Endothelial cell of umbilical vein (primary cell): ENCODE measurements at regions not wholly inside any gene's neighbourhood (a gene's known extent, or its start where the extent isn't known, plus 50 kb on each side); places are given as distances from the start of the nearest gene placed in this dataset.

ENCODE experiments used
- BruUV-seq: library from RNA; stranded (reverse); fragments of 400-500 nt; replicated peaks from 2 replicates; lab custom pipeline; 2021; lab: Mats Ljungman, UMichigan
- CTCF ChIA-PET: fragments of 300-600, 350-600 bp; sonication (Branson Sonifier 250); formaldehyde crosslinking; loops from one replicate; lab custom pipeline; 2021; ENCODE audit warnings: antibody characterized with exemption, inconsistent platforms; lab: Charles Lee
- POLR2A ChIA-PET: fragments of 300-600, 350-600 bp; sonication (Branson Sonifier 250); formaldehyde crosslinking; loops from one replicate; lab custom pipeline; 2021; ENCODE audit warnings: antibody characterized with exemption, inconsistent platforms; lab: Charles Lee
- DNase-seq: peaks from one replicate; pipeline ENCODE4 v3.0.0-alpha.2; 2011; ENCODE audit warnings: low read depth, low spot score
- FAIRE-seq: peaks from 2 replicates; lab custom pipeline; 2011; peaks lifted over from hg19 to GRCh38; lab: Jason Lieb, UNC
- H2AFZ ChIP-seq: 2 replicates; pipeline ENCODE4 v1.6.0; 2012; ENCODE audit warnings: low read depth, low read length, control low read depth, inconsistent platforms
- H3K27ac ChIP-seq: 2 replicates; pipeline ENCODE4 v1.5.1; 2011; ENCODE audit warnings: low read depth, mild to moderate bottlenecking, control low read depth, low read length, moderate library complexity; ENCODE audit not compliant: insufficient read depth
- H3K27me3 ChIP-seq, 2 experiments: 2 replicates each; pipeline versions ENCODE4 v1.6.0 to v1.6.1; 2011; ENCODE audit warnings: low read length in 2 of 2, mixed read lengths in 1 of 2; ENCODE audit not compliant: control insufficient read depth in 2 of 2, insufficient read depth in 2 of 2
- H3K36me3 ChIP-seq, 2 experiments: 2 replicates in 1 of 2; 3 replicates in 1 of 2; pipeline ENCODE4 v1.5.1; 2011; ENCODE audit warnings: low read length in 2 of 2, mild to moderate bottlenecking in 1 of 2, moderate library complexity in 1 of 2; ENCODE audit not compliant: control insufficient read depth in 2 of 2, insufficient read depth in 2 of 2; ENCODE audit errors: extremely low read depth in 1 of 2
- H3K4me1 ChIP-seq: 3 replicates; pipeline ENCODE4 v1.5.1; 2011; ENCODE audit warnings: mild to moderate bottlenecking, low read length; ENCODE audit not compliant: control insufficient read depth, insufficient read depth; ENCODE audit errors: extremely low read depth
- H3K4me2 ChIP-seq: 2 replicates; pipeline ENCODE4 v1.6.1; 2011; ENCODE audit warnings: low read length, control low read depth, mixed read lengths; ENCODE audit not compliant: insufficient read depth
- H3K4me3 ChIP-seq, 3 experiments: fragments of 200-600 bp in 1 of 3; sonication (generic), shearing (Covaris generic) in 1 of 3; replicated peaks in 1 of 3; 2 replicates each; pipeline ENCODE4 v1.5.1; 2011 to 2016; ENCODE audit warnings: control low read depth in 3 of 3, low read length in 3 of 3, mild to moderate bottlenecking in 2 of 3, inconsistent platforms in 1 of 3, low read depth in 1 of 3, moderate library complexity in 1 of 3; ENCODE audit not compliant: insufficient read depth in 1 of 3
- H3K79me2 ChIP-seq: 2 replicates; pipeline ENCODE4 v1.6.0; 2012; ENCODE audit warnings: low read length, inconsistent platforms; ENCODE audit not compliant: control insufficient read depth, insufficient read depth
- H3K9ac ChIP-seq: replicated peaks from 2 replicates; pipeline ENCODE3; 2011; ENCODE audit warnings: low read length, control low read depth; ENCODE audit not compliant: insufficient read depth; ENCODE audit errors: extremely low read depth
- H3K9me1 ChIP-seq: replicated peaks from 3 replicates; pipeline ENCODE4 v1.6.0; 2011; ENCODE audit warnings: mild to moderate bottlenecking, low read length; ENCODE audit not compliant: control insufficient read depth, insufficient read depth; ENCODE audit errors: extremely low read depth
- H3K9me3 ChIP-seq: replicated peaks from 2 replicates; pipeline ENCODE4 v1.5.1; 2012; ENCODE audit warnings: low read length, inconsistent platforms; ENCODE audit not compliant: control insufficient read depth, insufficient read depth
- H4K20me1 ChIP-seq: replicated peaks from 2 replicates; pipeline ENCODE3; 2011; ENCODE audit warnings: mild to moderate bottlenecking, low read length; ENCODE audit not compliant: control insufficient read depth, insufficient read depth; ENCODE audit errors: extremely low read depth
- EZH2 ChIP-seq: IDR thresholded peaks from 2 replicates; pipeline ENCODE4 v1.6.1; 2012; ENCODE audit warnings: borderline replicate concordance, low read depth, mild to moderate bottlenecking, moderate library complexity, low read length, inconsistent platforms; ENCODE audit not compliant: severe bottlenecking
- FOS ChIP-seq: IDR thresholded peaks from 2 replicates; pipeline ENCODE4 v1.6.1; 2011; ENCODE audit warnings: mild to moderate bottlenecking, low read length, moderate library complexity, borderline replicate concordance; ENCODE audit not compliant: insufficient read depth
- JUN ChIP-seq: IDR thresholded peaks from 2 replicates; pipeline ENCODE4 v1.6.1; 2011; ENCODE audit warnings: borderline replicate concordance, low read depth; ENCODE audit not compliant: insufficient read length, insufficient read depth
- POLR2A ChIP-seq: IDR thresholded peaks from 2 replicates; pipeline ENCODE4 v1.6.1; 2012; ENCODE audit warnings: low read depth, mild to moderate bottlenecking, control low read depth, low read length
- POLR2AphosphoS5 ChIP-seq: IDR thresholded peaks from 2 replicates; pipeline ENCODE4 v1.6.1; 2012; ENCODE audit warnings: low read depth, mild to moderate bottlenecking, control low read depth, low read length, moderate library complexity; ENCODE audit not compliant: insufficient read depth
- dilution Hi-C: fragments of 300-500 bp; cut with MboI; formaldehyde crosslinking; loops from one replicate; pipeline ENCODE4 v1.15.0; 2019; ENCODE audit warnings: low sequenced_read_pairs; ENCODE audit not compliant: extremely low pct_ligation_motif_present
- intact Hi-C: fragments of 100-400 bp; cut with micrococcal nuclease; formaldehyde crosslinking; loops from one replicate; pipeline ENCODE4 v1.10.0; 2022
- TF ChIP-seq, protein P1 (sequence below), 2 donors: IDR thresholded peaks; 1 replicate in 1 of 2; 2 replicates in 1 of 2; pipeline ENCODE4 v1.5.1; 2011; ENCODE audit warnings: low read length in 2 of 2, mild to moderate bottlenecking in 2 of 2, moderate library complexity in 2 of 2, control low read depth in 1 of 2, inconsistent platforms in 1 of 2, low read depth in 1 of 2; ENCODE audit not compliant: insufficient read depth in 1 of 2; ENCODE audit errors: extremely low read depth in 1 of 2

DNA sequence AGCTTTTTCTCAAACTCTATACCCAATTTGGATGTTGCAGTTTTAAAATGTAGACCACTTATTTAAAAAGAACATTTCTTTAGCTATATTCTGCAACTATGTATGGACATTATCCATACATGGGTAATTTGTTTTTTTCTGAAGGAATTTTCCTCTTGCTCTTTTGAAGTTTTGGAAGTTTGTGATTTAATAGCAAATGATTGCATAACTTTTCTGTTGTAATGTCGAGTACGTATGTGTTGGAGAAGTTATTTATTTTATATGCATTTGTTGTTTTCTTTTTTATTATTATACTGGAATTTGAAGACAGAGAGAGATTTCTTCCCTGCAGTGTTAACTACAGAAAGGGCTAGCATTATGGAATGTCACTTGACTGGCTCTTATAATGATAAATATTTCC, 207.7 kb upstream of the FANCL start:
- intact Hi-C loops, result loop anchor here (1.0 to 10.0 kb wide), 4 partner anchors 318 to 689 kb away; partner anchors contain the start of gene VRK2
- FAIRE-seq (no peak), DNase-seq (no peak)
- no peak overlapping the region for H3K27ac ChIP-seq
- H4K20me1 ChIP-seq, result no peaks in the 10 kb centered on the region
- H3K4me1 ChIP-seq, result no peaks in the 10 kb centered on the region
- no peak overlapping the region for H3K4me3 ChIP-seq
- TF ChIP-seq POLR2A (no peak), POLR2AphosphoS5 (no peak), EZH2 (no peak), FOS (no peak)
- TF ChIP-seq, protein P1, sequence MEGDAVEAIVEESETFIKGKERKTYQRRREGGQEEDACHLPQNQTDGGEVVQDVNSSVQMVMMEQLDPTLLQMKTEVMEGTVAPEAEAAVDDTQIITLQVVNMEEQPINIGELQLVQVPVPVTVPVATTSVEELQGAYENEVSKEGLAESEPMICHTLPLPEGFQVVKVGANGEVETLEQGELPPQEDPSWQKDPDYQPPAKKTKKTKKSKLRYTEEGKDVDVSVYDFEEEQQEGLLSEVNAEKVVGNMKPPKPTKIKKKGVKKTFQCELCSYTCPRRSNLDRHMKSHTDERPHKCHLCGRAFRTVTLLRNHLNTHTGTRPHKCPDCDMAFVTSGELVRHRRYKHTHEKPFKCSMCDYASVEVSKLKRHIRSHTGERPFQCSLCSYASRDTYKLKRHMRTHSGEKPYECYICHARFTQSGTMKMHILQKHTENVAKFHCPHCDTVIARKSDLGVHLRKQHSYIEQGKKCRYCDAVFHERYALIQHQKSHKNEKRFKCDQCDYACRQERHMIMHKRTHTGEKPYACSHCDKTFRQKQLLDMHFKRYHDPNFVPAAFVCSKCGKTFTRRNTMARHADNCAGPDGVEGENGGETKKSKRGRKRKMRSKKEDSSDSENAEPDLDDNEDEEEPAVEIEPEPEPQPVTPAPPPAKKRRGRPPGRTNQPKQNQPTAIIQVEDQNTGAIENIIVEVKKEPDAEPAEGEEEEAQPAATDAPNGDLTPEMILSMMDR (IDR thresholded peaks at IDR 0.05; ENCODE audit: extremely low read depth in 1 of 2, insufficient read depth in 1 of 2, low read depth in 1 of 2, low read length in 2 of 2), result no peak
- no peak overlapping the region for H3K9ac ChIP-seq
- H3K4me2 ChIP-seq, result no peak overlapping the region
- dilution Hi-C loops, result no loop called here
- no peak overlapping the region for H2AFZ ChIP-seq
- BruUV-seq, result no TSS peak
- H3K79me2 ChIP-seq, result no peaks in the 10 kb centered on the region
- no peaks in the 10 kb centered on the region for H3K9me3 ChIP-seq
- H3K9me1 ChIP-seq, result no peaks in the 10 kb centered on the region
- CTCF ChIA-PET, result interaction anchor here (1.2 to 10.0 kb wide), 9 partner anchors 9 to 728 kb away, joined by 3 to 231 read pairs (median 10); no protein-coding TSS in a partner anchor
- POLR2A ChIA-PET, result no interaction called here
- peaks cover 1 to 2% of the 10 kb centered on the region in 2 experiments for H3K27me3 ChIP-seq
- no peaks in the 10 kb centered on the region for H3K36me3 ChIP-seq

DNA sequence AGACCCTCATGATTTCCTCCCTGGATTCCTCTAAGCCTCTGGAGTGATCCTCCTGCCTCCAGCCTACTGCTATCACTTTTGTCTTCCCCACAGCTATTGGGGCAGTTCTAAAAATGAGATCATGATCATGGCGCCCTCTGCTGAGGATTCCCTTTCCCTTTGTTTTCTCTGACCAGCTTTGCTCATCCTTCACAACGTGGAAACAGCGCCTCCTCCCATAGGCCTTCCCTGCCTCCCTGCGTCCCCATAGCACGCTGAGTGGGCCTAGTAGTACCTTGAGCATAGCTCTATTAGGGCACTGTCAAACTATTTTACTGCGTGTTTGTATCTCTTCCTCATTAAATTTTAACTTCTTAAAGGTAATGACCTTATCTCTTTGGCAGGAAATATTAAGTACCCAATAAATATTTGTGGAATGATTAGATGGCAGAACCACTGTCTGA, 207.0 kb upstream of the FANCL start:
- H3K27ac ChIP-seq, result no peak overlapping the region
- H3K9ac ChIP-seq, result no peak overlapping the region
- H3K4me1 ChIP-seq, result no peaks in the 10 kb centered on the region
- dilution Hi-C loops, result no loop called here
- H4K20me1 ChIP-seq, result no peaks in the 10 kb centered on the region
- peaks cover 1 to 6% of the 10 kb centered on the region in 2 experiments for H3K27me3 ChIP-seq
- peak; percentile 74 for DNase-seq
- ChIA-PET POLR2A (no interaction called here), CTCF (interaction anchor here (0.6 to 10.0 kb wide), 32 partner anchors 8 to 727 kb away, joined by 3 to 231 read pairs (median 4); no protein-coding TSS in a partner anchor)
- no peaks in the 10 kb centered on the region for H3K79me2 ChIP-seq
- intact Hi-C loops, result loop anchor here (1.0 to 10.0 kb wide), 4 partner anchors 317 to 688 kb away; partner anchors contain the start of gene VRK2
- TF ChIP-seq JUN, result no peak
- TF ChIP-seq, protein P1 (IDR thresholded peaks at IDR 0.05; ENCODE audit: extremely low read depth in 1 of 2, insufficient read depth in 1 of 2, low read depth in 1 of 2, low read length in 2 of 2), result peak; percentile 36 to 63
- H3K36me3 ChIP-seq, result no peaks in the 10 kb centered on the region
- no peak overlapping the region for H3K4me2 ChIP-seq
- peak overlapping the region; percentile 48 for H2AFZ ChIP-seq
- no peaks in the 10 kb centered on the region for H3K9me1 ChIP-seq
- peak; percentile 92 for FAIRE-seq
- no TSS peak for BruUV-seq
- no peaks in the 10 kb centered on the region for H3K9me3 ChIP-seq
- H3K4me3 ChIP-seq, result no peak overlapping the region
